ENCODE measurements at regions not wholly inside any gene's neighbourhood (a gene's known extent, or its start where the extent isn't known, plus 50 kb on each side); places are given as distances from the start of the nearest gene placed in this dataset.
"Not testable (repeated sequence)": the region's sequence is repeated elsewhere in the genome, so short reads cannot be mapped to it uniquely, and the experiment has no call there.

DNA sequence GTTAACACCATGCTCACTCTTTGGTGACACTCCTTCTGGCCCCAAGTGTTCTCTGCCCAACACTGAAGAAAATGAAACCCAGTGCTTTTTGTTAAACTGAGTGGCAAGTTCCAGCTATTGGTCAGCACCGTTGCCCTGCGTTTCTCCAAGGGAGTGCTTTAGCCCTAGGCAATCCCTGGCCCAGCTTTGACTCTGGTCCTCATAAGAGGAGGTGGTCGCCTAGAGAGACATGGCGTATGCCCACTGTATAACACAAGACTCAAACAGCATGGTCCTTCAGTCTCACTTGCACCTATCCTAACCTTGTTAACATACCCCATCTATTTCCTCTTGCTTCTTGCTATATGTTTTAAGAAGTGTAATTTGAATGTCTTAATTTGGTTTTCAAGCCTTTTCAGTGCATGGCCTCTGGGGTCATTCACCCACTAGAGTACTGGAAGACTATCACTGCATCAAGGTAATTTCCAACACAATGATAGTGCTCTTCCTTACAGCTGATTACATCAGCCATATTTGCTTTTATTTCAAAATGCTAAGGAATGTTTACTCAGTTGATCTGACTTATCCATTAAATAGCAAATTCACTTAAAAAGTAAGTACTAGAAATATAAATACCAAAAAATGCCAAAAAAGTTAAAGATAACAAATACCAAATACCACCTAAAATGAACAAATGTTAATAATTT lies 190.5 kb upstream of the SOX21 start:
- no peak for DNase-seq (ENCODE audit: low read depth)

DNA sequence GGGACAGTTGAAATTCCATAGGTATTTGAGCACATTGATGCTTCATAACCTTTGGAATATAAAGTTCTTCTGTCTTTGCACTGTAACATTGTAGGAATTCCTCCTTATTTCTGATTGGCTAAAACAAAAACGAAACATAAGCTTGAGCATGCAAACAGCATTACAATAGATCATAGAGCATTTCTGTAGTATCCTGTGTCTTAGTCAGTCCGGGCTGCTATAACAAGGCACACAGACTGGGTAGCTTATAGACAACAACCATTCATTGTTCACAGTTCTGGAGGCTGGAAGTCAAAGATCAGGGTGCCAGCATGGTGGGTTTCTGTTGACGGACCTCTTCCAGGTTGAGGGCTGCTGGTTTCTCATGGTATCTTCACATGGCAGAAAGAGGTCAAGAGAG lies 188.7 kb upstream of the SOX21 start:
- DNase-seq (ENCODE audit: low read depth) = no peak

DNA sequence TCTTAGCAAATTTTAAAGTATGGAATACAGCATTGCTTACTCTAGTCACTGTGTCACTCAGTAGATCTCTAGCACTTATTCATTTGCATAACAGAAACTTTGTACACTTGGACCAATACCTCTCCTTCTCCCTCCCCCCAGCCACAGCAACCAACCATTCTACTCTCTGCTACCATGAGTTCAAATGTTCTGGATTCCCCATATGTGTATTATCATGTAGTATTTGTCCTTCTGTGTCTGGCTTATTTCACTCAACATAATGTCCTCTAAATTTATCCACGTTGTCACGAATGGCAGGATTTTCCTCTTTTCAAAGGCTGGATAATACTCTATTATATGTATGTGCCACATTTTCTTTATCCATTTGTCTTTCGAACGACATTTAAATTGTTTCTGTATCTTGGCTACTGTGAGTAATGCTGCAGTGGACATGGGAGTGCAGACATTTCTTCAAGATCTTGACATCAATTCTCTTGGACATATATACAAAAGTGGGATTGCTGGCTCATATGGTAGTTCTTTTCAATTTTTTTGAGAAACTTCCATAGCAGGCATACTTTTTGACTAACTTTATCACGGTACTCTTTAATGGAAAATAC lies 184.5 kb upstream of the SOX21 start:
- no peak for DNase-seq (ENCODE audit: low read depth)

DNA sequence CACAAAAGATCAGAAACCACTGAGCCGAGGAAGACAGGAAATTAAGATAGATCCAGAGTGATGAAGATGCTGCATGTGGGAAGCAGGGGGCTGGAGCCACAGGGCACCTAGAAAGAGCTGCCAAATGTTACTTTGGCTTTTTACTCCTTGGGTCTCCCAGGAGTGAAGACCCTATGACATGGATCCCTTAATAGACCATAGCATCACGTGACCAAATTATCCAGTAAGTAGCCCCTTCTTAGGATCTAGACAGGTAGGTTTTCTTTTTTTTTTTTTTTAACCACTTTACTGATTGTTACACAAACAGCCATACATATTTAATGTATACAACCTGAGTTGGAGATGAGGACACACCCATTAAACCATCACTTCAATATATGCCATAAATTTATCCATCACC lies 183.9 kb upstream of the SOX21 start:
- no peak for DNase-seq (ENCODE audit: low read depth)

DNA sequence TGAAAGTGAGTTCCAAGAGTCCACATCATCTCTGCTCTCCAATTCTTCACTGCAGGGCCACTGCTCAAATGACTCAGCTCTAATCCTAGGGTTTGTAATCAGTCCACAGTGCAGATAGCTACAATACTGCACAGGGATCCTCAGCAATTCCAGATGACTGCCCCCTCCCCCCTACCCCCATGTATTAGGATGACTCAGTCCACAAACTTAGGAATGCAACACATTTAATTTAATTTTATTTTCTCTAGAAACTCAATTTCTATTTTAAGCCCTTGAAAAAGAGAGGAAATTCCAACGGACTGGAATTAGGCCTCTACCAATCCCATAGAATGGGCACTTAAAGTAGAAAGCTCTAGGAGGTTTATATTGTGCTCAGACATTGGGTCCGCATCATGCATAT lies 173.8 kb upstream of the SOX21 start:
- peak; percentile 18 for DNase-seq (ENCODE audit: low read depth)

DNA sequence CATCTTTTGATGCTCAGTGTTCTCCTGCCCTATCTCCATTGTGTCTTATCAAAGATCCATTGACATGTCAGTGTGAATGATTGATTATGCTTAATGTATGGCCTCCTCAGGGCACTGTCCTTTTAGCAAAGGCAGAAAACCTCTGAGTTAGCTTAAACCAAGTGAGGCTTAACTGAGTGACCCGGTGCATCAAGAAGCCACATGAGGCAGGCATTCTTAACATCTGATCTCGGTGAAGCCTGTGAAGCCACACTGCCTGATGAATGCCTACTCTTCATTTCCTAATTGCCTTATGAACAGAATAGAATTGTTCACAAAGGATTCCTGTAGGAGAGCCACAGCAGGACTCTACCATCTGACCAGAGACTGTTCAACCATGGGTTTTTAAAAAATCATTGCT lies 168.1 kb upstream of the SOX21 start:
- DNase-seq (ENCODE audit: low read depth) = no peak

DNA sequence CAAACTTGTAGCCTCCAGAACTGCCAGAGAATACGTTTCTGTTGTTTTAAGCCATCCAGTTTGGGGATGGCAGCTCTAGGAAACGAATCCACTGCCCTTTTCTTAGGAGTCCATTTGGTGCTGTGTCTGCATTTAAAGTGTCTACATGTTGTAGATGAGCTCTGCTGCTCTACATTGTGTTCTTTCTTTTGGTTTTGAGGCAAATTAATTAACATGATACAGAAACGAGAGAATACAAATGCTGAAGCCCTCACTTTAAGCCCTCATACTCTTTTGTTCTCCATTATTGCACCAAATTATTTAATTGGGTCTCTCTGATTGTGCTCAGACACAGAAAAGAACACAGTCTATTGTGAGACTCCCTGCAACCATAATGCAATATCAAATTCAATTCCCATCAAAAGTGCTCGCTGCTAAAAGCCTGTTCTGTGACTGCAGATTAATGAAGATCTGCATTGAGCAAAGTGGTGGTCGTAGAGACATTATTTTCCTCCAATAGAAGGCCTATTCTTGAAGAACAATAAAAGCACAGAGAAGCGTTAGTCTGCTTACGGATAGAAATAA lies 166.3 kb upstream of the SOX21 start:
- DNase-seq (ENCODE audit: low read depth) = no peak

DNA sequence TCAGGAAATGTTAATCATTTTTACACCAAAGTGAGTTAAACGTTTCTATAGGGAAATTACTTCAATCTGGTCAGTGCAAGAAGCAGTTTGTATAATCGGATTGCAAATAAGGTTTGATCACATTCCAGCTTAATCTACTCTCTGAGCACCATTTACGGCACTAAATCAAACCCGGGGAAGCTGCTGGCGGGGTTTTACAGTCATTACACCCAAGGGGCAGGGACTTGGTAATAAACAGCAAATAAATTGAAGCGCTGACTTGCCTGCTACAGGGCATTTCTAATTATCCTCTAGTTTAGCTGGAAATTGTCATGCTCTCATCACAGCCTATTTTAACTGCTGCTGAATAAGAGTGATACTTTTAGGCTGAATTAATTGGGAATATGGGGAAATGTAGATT lies 152.1 kb upstream of the SOX21 start:
- DNase-seq (ENCODE audit: low read depth) = no peak

DNA sequence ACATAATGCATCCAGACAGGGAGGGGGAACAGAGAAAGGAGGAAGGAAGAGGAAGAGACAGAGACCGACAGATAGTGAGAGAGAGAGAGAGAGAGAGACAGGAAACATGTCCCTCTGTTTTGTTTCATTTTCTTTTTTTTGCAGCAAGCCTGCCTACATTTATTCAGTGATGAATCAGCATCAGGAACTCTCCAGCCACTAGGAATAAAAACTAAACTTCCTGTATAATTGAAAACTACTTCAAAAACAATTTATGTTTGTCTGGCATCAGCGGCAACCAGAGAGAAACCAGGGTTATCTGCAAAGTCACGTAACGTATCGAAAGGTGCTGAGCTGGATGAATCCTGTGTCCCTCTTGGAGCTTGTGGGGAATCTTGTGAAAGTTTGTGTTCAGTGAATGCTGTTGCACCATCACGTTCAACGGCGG lies 148.6 kb upstream of the SOX21 start:
- peak; percentile 10 for DNase-seq (ENCODE audit: low read depth)

DNA sequence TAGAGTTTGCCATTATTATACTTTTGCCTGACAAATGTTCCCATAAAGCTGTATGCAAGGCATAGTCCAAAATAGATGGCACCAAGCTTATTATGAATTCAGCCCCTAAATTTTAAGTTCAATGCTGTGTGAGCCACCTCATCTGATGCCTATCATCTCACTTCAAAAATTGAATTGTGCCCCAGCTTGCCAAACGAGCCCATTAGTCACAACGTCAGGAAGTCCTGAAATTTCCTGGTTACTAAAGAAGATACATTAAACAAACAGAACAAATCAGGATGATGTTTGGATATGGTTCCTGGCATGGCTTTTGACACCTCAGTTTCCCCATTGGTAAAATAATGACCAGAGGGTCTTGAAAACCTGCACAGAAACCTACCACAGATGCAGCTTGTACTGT lies 147.5 kb upstream of the SOX21 start:
- no peak for DNase-seq (ENCODE audit: low read depth)

DNA sequence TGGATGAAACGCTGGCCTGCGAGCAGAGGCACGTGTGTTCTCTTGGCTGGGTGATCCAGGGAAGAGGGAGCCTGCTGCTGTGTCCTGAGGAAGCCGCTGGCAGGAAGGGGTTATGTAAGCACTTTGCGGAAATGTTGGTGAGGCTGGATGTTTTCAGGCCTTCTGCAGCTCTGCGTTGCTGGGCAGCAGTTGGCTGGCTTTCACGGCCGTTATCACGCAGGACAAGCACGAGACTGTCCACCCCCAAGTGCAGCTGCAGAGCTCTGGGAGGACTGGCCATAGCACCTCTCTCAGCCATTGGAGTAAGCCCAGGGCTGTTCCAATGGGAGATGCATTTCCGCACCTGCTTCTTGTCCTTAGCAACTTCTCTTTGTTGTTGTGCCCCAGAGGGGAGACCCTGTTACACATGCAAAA lies 146.9 kb upstream of the SOX21 start:
- no peak for DNase-seq (ENCODE audit: low read depth)

DNA sequence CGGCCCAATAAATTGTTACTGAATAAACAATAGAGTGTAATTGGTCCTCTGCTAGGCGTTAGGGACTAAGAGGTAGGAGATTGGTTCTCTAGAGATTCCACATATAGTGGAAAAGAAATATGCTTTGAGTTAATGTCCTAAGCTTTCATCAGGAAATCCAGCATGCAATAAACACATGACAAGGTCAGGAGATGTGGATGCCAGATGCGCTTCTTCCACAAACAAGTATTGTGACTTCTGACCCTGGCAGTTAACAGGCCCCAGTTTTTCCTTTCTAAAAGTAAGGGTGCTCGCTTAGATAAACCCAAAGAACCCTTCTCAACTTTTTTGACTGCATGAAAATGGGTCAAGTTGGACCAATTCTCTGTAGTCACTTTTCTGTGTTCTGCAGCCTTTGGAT lies 146.5 kb upstream of the SOX21 start:
- no peak for DNase-seq (ENCODE audit: low read depth)

DNA sequence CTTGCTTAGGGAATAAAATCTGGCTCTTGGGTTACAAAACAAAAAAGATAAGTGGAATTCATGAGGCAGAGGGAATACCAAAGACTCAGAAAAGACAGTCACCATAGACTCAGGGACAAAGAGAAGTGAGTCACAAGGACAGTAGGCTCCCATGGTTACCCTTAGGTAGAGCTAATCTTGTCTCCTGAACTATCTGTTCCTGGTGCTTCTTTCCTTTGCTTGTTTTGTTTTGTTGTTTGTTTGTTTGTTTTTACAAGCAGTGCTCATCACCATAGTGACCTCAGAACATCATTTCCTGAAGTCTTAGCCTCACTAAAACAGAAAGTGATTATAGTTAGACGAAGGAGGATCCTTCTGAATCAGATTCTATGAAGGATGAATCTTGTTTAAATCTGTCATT lies 142.3 kb upstream of the SOX21 start:
- no peak for DNase-seq (ENCODE audit: low read depth)

DNA sequence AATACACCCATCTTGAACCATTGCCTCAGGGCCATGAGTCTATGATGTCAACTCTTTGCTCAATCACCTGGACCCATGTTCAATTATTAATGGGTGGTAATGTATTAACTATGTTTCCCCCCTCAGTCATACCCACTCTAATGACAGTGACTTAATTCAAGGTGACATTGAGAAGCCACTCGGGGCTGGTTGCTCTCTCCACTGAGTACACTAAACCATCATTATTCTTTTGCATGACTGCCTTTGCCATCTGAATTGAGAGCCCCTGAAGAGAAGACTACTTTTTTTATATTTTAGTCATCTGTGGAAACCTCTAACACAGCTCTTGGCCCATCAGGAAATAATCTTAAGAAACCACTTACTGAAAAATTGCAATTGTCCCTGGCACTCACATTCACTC lies 139.2 kb upstream of the SOX21 start:
- DNase-seq (ENCODE audit: low read depth) = no peak

DNA sequence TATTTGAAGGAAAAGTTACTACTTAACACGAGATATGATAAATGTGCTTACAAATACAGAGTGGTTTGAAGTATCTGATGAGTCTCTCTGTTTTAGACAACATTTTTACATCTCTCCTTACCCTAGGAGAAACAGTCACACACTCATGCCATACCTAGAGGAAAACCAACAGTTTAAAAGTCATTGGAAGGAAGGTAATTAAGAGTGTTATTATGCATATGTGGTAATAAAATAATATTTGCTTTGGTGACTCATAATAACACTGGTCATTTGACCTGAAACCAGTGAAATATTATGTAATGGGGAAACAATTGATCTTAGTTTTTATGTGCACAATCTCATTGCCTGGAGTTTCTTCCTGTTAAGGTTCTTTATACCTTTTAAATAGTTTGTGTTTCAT lies 136.9 kb upstream of the SOX21 start:
- DNase-seq (ENCODE audit: low read depth) = no peak

DNA sequence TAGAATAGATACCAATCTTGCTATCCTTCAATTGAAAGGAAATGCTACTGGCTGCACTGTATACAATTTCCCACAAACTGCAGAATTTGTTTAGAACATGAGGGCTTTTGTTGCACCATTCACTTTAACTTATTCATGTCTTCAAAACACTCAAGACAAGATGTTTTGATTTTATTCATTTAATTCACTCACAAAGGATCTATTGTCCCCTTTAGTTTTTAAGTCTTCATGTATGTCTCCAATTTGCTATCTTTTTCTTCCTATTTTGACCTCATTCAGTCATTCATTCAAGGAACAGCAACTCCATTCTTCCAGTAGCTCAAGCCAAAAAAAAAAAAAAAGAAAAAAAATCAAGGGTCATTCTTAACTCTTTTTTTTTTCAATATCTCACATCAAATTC lies 130.6 kb upstream of the SOX21 start:
- DNase-seq (ENCODE audit: low read depth) = no peak

DNA sequence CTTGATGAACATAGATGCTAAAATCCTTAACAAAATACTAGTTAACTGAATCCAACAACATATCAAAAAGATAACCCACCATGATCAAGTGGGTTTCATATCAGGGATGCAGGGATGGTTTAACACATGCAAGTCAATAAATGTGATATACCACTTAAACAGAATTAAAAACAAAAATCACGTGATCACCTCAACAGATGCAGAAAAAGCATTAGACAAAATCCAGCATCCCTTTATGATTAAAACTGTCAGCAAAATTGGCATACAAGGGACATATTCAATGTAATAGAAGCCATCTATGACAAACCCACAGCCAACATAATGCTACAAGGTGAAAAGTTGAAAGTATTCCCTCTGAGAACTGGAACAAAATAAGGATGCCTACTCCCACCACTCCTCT lies 124.7 kb upstream of the SOX21 start:
- not testable (repeated sequence) for DNase-seq (ENCODE audit: low read depth)

DNA sequence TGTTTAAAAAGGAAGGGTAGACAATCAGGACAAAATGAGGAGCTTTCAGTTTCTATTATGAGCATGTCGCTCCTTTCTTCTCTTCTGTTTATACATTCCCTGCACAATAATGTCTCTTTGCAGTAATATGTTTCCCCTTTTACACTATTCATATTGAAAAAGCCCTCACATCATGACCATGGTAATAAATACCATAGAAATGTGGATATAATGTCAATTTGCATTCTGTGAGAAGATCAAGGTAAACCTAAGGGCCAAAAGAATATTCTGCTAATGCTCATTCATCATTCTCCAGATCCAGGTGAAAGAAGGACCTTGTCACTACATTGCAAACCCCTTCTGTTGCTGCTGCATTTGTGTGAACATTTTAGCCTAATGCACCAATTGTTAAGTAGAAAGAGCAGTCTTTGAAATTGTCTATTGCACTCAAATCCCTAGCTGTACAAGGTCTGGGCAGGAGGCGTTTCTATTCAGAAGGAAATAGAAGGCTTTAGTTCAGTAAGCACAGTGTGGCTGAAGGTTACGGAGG lies 117.6 kb upstream of the SOX21 start:
- DNase-seq (ENCODE audit: low read depth) = no peak

DNA sequence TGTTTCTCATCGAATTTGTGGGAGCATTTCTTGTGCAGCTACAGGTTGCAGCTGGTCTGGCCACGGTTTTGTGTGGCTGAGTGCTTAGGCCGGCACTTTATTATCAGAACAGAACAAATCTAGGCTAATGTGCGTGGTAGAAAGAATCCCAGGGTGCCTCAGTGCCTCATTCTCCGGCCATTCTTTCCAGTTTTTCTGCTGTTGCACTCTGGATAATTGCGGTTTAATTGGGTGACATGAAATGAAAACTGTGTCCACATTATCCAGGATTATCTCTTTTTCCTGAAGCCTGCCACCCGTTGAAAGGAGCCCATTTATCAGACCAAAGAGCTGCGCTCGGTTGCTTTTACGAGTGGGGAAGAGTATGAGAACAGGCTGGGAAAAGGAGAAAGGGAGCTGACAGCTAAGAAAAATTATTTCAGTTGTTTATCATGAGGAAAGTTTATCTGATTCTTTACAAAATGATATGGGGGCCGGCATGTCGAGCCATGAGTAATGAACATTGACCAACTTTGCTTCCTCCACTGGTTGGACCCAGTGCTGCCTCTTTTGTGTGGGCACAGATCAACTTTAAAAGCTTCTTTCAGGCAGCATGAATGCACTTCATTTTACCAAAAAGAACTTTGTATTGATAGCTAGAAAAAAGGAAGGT lies 117.0 kb upstream of the SOX21 start:
- no peak for DNase-seq (ENCODE audit: low read depth)

DNA sequence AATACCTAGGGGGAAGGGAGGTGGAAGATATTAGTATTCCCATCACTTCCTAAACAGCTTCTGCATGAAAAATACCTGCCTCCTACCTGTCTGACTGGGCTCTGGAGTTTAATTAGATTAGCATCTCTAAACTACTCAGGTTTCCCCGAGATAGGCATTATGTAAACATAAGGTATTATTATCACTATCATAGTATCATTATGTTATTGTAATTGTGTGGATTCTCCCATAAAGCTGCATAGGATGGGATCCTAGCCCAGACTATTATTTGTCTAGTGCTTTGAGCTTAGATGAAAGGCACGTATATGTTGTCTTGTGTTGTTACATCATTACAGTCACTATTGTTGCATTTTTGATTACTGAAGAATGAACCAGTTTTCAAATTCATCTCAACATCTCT lies 115.2 kb upstream of the SOX21 start:
- DNase-seq (ENCODE audit: low read depth) = no peak

DNA sequence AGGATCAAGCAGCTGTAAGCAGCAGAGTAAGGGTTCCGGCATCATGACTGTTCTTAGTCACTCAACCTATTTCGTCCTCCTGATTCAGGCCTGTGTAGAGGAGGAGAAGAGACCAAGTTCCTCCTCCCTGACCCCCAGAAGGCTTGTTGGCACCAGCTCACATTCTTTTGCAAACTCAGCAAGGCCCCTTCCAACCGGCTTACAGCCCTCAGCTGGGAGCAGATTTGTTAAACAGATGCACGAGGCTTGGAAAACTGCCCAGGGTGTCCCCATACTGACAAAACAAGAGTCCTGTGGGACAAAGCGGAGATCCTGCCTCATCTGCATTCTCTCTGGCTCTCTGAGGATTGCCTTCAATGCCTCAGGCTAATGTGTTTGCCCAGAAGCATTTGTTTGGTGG lies 113.2 kb upstream of the SOX21 start:
- DNase-seq (ENCODE audit: low read depth) = no peak

DNA sequence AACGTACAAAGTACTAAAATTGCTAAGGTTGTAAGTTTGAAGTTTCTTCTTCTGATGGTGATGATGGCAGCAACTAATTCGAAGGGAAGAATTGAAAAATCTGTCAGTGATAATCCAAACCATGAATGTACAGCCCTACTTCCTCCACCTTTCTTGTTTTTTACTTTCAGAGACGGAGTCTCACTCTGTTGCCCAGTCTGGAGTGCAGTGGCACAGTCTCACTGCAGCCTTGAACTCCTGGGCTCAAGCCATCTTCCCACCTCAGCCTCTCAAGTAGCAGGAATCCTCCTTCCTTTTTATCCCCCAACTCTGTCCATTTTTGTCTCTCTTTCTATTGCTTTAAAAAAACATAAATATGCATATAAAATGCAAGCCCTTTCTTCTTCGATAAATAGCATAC lies 112.3 kb upstream of the SOX21 start:
- no peak for DNase-seq (ENCODE audit: low read depth)

DNA sequence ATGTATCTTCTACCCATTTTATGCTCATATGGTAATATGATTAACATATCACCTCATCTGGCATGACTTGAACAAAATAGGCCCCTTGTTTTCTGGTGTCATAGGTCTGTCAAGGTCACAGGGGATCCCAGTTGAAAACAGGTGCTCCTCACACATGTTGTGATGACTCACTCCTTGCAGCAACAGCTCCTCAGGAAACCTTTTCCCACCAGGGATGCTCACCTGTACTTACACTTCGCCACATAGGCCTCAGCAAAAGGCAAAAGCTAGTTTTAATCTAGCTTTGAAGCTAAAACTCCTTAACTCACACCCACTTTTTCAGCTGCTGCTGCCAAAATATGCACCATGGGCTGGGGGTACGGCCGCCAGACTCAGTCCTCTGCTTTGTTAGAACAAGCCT lies 110.0 kb upstream of the SOX21 start:
- DNase-seq (ENCODE audit: low read depth) = no peak

Data from Daoy (cell line).